PC-9 (cell line): ENCODE measurements at regions not wholly inside any gene's neighbourhood (a gene's known extent, or its start where the extent isn't known, plus 50 kb on each side); places are given as distances from the start of the nearest gene placed in this dataset.

Experiments
- CTCF ChIP-seq: fragments of 200-600 bp; sonication (generic); conservative IDR thresholded peaks from 2 replicates; pipeline ENCODE4 v1.6.1; 2017; ENCODE audit warnings: mixed run types, antibody characterized with exemption, mild to moderate bottlenecking, moderate library complexity
- EZH2 ChIP-seq: fragments of 200-600 bp; sonication (generic); IDR thresholded peaks from 2 replicates; pipeline ENCODE4 v1.8.0; 2017; ENCODE audit warnings: antibody characterized with exemption, low read depth

DNA sequence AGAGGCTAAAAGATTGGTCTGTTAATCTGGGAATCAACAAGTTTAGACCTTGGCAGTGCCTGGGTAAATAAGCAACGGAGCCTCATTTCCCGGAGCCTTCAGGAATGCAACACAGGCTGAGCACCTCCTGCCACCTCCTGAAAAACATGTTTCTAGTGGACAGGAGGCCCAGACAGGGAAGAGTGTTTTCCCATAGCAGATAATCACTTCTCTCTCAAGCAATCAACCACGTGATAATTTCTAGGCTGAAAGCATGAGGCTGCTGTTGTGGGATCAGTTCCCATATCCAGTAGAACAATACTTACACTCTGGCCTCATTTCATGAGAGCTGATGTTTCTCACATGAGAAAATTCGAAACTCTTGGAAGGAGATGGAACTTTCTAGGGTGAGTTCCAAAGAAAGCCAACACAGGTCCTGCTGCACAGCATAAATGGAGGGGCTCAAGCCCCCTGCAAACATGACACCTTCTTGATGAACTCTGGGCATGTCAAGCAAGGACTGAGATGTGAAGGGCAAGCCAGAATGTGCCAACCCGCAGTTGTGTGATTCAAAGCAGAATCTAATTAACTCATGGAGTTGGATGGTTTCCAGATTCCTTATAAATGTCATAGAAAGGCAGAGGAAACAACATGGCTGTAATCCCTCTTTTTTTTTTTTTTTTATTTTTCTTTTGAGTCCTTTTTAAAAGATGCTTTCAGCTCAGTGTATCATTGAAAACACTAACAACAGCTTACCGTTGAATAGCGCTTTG is 228.5 kb upstream of the SESN3 start:
- TF ChIP-seq CTCF (no peak), EZH2 (no peak)
